ENCODE measurements at regions not wholly inside any gene's neighbourhood (a gene's known extent, or its start where the extent isn't known, plus 50 kb on each side); places are given as distances from the start of the nearest gene placed in this dataset.

DNA sequence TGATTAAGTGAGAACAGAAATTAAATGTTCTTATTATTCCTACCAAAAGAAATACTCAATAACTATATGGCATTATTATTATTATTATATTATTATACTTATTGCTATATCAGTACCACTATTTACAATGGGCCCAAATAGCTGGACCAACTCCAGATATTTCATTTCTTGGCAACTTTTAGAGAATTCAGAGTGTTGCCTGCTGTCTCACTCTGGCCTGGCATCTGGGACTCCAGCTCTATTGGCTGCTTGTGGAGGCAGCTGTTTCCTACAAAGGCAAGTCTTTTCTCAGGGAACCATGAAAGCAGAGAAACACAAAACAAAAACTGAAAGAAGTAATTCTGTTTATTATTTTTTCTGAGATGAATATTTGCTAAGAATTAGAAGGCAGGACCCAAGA, 105.1 kb upstream of the SORCS1 start:
- no peak for DNase-seq

DNA sequence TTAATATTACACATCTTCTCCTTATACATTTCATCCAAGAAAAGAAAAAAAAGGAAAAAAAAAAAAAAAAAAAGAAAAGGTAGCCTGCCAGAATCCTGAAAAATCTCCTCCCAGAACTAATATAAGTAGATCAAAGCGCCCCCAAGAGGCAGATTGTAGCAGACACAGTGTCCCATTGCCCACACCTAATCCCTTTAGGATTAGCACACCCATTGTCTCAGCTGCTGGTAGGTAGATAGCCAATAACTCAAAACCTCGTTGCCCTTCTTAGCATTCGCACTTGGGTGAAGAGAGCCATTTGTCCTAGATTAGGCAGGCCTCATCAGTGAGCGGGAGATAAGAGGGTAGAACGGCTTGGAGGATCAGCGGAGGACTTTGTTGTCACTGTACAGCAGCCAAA, 100.2 kb upstream of the SORCS1 start:
- no peak for DNase-seq

DNA sequence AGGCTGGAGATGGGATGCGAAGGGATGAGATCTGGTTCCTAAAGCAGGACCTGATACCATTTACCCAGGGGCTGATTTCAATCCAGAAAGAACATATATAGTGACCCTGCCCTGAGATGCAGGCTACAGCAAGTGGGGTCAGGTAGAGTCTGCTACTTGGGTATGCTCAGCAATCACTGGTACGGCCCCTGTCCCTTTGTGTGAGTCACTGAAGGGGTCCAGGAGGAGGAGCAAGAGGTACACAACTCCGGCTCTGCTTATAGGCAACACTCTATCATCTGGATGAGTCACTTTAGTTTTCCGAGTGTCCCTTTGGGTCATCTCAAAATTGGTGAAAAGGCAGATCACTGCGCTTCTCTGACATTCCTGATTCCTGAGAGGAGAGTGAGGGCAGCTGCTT, 79.6 kb upstream of the SORCS1 start:
- DNase-seq, result no peak

DNA sequence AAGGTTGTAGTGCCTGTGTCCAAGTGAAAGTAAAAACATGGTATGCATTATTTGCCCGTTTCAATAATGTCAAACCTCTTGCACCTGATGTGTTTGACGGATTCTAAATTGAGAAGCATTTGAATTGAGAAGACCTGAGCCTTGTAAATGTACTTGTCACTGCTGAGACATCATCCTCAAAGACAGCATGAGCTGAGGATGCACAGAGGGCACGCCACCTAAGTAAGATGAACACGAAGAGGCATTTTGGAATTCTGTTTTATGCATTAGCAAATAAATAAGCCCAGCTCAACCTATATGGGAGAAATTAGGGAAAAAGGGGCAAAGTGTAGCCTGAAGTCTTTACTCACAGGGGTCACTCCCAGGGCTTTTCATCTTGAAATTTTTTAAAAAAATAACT, 73.8 kb upstream of the SORCS1 start:
- no peak for DNase-seq

DNA sequence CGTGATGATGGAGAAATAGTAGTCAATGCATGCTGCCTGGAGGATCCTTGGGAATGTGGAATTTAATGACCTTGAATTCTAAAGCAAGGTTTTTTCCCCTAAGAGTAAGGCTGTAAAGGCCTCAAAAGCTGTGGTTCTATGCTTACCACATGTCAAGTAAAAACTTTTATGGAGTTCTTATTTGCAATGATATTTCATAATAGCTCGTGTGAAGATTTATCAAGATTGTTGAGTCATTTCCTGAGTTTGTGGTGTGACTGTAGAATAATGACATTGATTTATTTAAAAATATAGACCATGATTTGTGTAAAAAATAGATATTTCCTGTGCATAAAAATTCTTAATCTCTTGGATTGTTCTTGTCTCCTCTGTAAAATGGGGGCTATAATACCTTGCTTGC, 67.5 kb upstream of the SORCS1 start:
- peak in 1 of 2 donors; percentile 10 for DNase-seq

DNA sequence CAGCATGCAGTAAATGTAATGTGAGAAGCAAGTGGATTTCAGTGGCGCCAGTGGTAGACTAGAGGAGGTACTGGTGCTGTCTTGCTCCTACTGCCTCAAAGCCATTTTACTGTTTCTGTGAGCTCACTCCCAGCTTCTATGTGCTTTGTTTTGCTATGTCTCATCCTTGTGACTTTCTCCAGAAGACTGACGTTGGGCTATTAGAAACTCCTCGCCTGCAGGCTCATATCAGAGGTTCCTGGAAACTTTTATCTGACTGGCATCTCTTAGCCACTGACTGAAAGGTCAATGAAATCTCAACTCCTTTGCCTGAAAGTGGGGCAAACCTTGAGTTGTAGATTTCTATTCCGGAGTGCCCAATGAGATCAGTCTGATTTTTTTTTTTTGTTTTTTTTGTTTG, 66.4 kb upstream of the SORCS1 start:
- no peak for DNase-seq

DNA sequence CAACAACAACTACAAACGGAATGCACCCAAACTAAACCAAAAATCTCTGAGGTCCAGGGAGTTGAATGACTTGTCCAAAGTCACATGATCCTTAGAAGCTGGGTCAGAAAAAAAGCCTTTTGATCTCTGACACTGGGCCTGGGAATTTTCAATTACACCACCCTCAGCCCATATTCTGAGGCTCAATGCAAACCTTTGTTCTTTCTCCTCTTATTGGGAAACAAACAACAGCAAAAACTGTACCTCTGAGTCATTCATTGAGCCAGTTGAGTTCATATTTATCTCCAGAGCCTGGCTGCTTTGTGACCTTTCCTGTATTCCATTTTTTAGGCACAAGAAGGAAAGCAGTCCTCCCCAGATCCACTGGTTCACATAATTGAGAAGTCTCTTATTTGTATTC, 51.2 kb upstream of the SORCS1 start:
- no peak for DNase-seq

Data from inflammatory macrophage (primary cell).